Stimulated activated memory B cell treated with anti-CD40 and anti-IgM and Interleukin-4, amounts not matched to agents 10 μg/mL and 1 μg/mL and 100 μg/mL, for 72 hours (primary cell): ENCODE measurements at regions not wholly inside any gene's neighbourhood (a gene's known extent, or its start where the extent isn't known, plus 50 kb on each side); places are given as distances from the start of the nearest gene placed in this dataset.
"Not testable (repeated sequence)": the region's sequence is repeated elsewhere in the genome, so short reads cannot be mapped to it uniquely, and the experiment has no call there.

Experiments used
- ATAC-seq: fragments of 150-1000 bp; cut with Tn5 transposase; 2 replicates; pipeline ENCODE4 v1.10.0; 2021
- H3K27ac Mint-ChIP-seq: one replicate; pipeline ENCODE4 v1.8.0; 2022; ENCODE audit warnings: mild to moderate bottlenecking, mixed read lengths
- H3K27me3 Mint-ChIP-seq: one replicate; pipeline ENCODE4 v1.8.0; 2022; ENCODE audit warnings: mixed read lengths
- H3K36me3 Mint-ChIP-seq: one replicate; pipeline ENCODE4 v1.8.0; 2022; ENCODE audit warnings: mixed read lengths
- H3K4me1 Mint-ChIP-seq: one replicate; pipeline ENCODE4 v1.8.0; 2022; ENCODE audit warnings: mixed read lengths
- H3K4me3 Mint-ChIP-seq: one replicate; pipeline ENCODE4 v1.8.0; 2022; ENCODE audit warnings: mild to moderate bottlenecking, moderate library complexity, mixed read lengths
- H3K9me3 Mint-ChIP-seq: one replicate; pipeline ENCODE4 v1.8.0; 2022; ENCODE audit warnings: mixed read lengths

DNA sequence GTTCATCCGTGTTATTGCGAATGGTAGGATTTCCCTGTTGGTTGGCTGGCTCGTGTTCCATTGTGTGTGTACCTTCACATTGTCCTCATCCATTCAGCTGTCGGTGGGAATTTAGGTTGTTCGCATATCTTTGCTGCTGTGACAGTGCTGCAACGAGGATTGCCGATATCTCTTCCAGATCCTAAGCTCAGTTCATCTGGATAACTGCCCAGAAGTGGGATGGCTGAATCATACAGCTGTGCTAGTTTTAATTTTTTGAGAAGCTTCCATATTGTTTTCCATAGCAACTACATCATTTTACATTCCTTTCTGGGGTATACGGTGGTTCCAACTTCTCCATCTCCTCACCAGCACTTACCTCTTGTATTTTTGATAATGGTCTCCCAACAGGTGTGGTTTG is 292.8 kb upstream of the SFSWAP start:
- Mint-ChIP-seq H3K4me3 (no peak overlapping the region), H3K9me3 (peaks cover 7% of the 10 kb centered on the region), H3K27me3 (peaks cover 30% of the 10 kb centered on the region), H3K4me1 (no peaks in the 10 kb centered on the region), H3K36me3 (no peaks in the 10 kb centered on the region), H3K27ac (no peak overlapping the region)
- no peak for ATAC-seq

DNA sequence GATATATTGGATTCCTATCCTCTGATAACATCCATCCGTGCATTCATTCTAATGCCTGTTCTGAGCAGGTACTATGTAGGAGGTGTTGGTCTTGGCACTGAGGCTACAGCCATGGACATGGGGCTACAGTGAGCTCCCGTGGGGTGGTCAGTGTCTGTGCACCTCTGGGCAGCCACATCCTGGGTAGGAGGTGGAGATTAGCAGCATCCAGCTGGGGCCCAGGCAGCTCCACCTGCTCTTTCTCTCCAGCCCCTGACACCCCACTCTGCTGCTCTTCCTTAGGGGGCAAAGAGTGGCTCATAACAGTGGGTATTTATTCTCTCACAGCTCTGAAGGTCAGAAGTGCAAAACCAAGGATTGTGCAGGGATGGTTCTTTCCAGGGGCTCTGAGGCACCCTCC is 292.0 kb upstream of the SFSWAP start:
- H3K36me3 Mint-ChIP-seq = no peaks in the 10 kb centered on the region
- ATAC-seq = no peak
- H3K27ac Mint-ChIP-seq = no peak overlapping the region
- peaks cover 30% of the 10 kb centered on the region for H3K27me3 Mint-ChIP-seq
- H3K4me3 Mint-ChIP-seq = no peak overlapping the region
- H3K9me3 Mint-ChIP-seq = peaks cover 10% of the 10 kb centered on the region
- H3K4me1 Mint-ChIP-seq = no peaks in the 10 kb centered on the region

DNA sequence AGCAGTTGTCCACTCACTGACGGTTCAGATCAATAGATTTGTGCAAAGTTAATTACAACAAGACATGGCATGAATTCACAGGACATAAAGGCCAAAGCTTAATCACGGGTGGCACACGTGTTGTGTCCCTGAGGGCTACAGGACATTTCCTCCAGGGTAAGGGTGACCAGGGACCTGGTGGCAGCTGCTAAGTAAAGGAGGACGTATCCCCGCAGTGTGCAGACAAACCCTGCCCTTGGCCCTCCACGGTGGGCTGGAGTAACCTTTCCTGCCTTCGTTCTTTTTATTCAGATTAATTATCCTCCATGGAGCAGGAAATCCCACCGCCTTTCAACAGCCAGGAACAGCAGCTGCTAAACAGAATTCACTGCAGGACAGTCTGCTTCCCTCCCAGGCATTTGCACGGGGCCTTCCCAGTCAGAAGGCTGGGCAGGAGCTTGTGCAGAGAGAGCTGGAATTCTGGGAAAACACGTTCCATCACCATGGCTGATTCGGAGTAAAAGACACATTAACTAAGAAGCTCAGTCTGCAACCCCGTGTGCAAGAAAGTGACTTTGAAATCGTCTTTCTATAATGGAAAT is 289.9 kb upstream of the SFSWAP start:
- Mint-ChIP-seq H3K36me3 (no peaks in the 10 kb centered on the region), H3K27me3 (peaks cover 30% of the 10 kb centered on the region), H3K27ac (no peak overlapping the region), H3K4me1 (no peaks in the 10 kb centered on the region), H3K4me3 (no peak overlapping the region), H3K9me3 (peaks cover 25% of the 10 kb centered on the region)
- no peak for ATAC-seq

DNA sequence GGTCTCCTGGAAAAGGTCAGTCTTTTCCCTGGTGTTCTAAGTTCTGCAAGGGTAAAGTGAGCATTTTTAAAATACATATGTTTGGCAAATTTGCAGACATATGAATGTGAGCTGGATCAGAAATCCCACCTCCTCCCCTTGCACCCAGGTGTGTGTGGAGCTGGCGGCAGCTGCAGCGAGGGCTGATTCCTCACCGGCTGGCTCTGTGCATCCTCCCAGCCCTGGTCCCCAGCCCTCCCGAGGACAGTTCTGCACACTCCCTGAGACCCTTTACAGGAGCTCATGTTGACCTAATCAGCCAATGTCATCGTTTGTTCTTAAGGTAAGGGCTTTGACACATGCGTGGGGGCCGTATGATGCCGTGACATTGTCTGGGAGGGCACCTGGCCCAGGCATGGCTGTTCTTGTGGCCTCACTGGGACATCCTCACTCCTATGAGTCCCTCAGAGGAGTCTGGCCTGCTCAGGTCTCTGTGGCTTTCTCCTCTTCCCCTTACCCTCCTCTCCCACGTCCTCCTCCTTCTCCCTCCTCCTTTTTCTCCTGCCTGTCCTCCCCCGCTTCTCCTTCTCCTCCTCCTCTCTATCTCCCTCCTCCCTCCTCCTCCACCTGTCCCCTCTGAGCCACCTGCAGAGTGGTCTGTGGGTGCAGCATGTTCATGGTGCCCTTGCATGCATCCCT is 289.2 kb upstream of the SFSWAP start:
- H3K9me3 Mint-ChIP-seq = peaks cover 25% of the 10 kb centered on the region
- ATAC-seq = no peak
- H3K27me3 Mint-ChIP-seq = peaks cover 30% of the 10 kb centered on the region
- H3K4me3 Mint-ChIP-seq = no peak overlapping the region
- H3K36me3 Mint-ChIP-seq = no peaks in the 10 kb centered on the region
- no peaks in the 10 kb centered on the region for H3K4me1 Mint-ChIP-seq
- H3K27ac Mint-ChIP-seq = no peak overlapping the region

DNA sequence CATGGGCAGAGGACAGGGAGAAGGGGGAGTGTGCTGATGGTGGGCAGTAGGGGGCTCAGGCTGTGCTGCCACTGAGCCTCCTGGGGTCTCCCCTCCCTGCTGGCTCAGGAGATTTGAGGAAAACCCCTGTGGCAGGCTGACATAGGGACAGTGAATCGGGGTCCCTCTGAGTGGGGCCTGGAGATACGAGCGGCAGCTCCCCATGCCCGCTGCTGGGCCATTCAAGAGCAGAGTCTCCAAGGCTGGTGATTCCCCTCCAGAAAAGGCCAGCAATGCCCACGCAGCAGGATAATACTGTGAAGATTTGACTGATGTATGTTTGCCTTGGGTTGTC is 288.7 kb upstream of the SFSWAP start:
- Mint-ChIP-seq H3K27ac (no peak overlapping the region), H3K27me3 (peaks cover 30% of the 10 kb centered on the region), H3K9me3 (peaks cover 21% of the 10 kb centered on the region), H3K4me1 (no peaks in the 10 kb centered on the region), H3K4me3 (no peak overlapping the region), H3K36me3 (no peaks in the 10 kb centered on the region)
- ATAC-seq = no peak

DNA sequence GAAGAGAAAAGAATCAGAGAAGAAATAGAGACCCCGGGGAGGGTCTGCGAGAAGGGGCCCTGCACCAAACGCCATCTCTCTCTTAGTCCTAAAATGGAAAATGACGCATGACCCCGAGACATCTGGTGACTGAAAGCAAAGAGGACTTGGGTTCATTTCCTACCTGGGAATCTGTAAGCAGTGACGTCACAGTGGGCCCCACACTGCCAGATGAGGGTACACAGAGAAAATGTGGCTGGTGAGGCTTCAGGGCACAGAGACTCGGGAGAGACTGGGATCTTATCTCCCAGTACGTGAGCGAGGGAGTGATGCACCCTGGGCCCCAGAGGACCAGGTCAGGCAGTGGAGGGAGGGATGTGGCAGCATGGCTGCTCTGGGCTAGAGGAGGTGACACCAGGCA is 288.1 kb upstream of the SFSWAP start:
- no peak for ATAC-seq
- Mint-ChIP-seq H3K4me1 (no peaks in the 10 kb centered on the region), H3K4me3 (no peak overlapping the region), H3K36me3 (no peaks in the 10 kb centered on the region), H3K27ac (no peak overlapping the region), H3K27me3 (peaks cover 31% of the 10 kb centered on the region), H3K9me3 (peaks cover 21% of the 10 kb centered on the region)

DNA sequence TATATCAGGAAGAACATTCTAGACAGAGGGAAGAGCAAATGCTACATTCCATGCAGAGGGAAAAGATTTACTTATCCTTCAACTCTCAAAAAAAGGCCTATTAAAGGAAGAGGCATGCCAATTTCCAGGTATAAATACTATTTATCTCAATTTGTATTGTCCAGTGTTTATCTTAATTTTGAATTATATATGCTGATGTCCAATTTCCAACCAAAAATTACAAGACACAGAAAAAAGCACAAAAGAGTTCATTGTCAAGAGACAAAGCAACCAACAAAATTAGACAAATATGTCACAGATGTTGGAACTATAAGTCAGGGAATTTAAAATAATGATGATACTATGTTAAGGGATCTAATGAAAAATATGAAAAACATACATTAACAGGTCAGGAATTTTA is 286.6 kb upstream of the SFSWAP start:
- no peak overlapping the region for H3K27ac Mint-ChIP-seq
- peaks cover 39% of the 10 kb centered on the region for H3K27me3 Mint-ChIP-seq
- no peaks in the 10 kb centered on the region for H3K36me3 Mint-ChIP-seq
- no peak for ATAC-seq
- H3K9me3 Mint-ChIP-seq = peaks cover 21% of the 10 kb centered on the region
- H3K4me1 Mint-ChIP-seq = no peaks in the 10 kb centered on the region
- no peak overlapping the region for H3K4me3 Mint-ChIP-seq

DNA sequence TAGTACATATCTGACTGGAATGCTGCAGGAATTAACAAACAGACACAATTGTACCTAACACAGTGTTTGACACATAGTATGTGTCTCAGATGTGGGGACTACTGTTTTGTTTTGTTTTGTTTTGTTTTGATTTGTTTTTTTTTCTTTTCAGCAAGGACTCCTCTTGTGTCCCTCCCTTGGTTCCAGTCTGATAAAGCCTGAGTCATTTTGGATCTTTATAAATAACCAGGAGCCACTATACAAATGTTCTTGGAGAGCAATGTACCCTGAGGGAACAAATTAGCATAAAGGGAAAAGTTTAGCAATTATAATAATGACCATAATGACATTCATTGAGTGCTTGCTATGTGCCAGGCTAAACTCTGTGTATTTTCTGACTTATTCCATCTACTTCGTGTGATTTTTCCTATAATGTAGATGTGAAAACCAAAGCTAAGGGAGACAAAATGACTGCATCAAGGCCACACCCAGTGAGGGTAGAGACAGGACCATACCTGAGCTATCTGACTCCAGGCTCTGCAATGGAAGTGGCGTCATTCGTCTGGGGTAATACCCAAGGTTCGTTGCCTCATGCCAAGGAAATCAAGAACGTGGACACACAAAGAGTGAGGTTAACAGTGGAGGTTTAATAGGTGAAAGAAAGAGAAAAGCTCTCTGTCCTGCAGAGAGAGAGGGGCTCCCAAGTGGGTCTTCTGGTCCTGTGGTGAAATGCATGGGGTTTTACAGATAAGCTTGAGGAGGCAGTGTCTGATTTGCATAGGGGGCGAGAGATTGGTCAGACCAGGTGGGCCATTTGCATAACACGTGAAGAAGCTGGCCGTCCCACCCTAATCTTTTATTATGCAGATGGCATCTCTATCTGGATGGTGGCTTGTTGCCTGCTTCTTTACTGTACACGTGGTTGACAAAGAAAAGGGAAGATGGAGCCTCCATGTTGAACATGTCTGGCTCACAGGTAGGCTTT is 285.5 kb upstream of the SFSWAP start:
- no peaks in the 10 kb centered on the region for H3K36me3 Mint-ChIP-seq
- H3K27me3 Mint-ChIP-seq = peaks cover 36% of the 10 kb centered on the region
- no peak overlapping the region for H3K4me3 Mint-ChIP-seq
- H3K9me3 Mint-ChIP-seq = peaks cover 21% of the 10 kb centered on the region
- H3K4me1 Mint-ChIP-seq = no peaks in the 10 kb centered on the region
- ATAC-seq = no peak
- H3K27ac Mint-ChIP-seq = no peak overlapping the region

DNA sequence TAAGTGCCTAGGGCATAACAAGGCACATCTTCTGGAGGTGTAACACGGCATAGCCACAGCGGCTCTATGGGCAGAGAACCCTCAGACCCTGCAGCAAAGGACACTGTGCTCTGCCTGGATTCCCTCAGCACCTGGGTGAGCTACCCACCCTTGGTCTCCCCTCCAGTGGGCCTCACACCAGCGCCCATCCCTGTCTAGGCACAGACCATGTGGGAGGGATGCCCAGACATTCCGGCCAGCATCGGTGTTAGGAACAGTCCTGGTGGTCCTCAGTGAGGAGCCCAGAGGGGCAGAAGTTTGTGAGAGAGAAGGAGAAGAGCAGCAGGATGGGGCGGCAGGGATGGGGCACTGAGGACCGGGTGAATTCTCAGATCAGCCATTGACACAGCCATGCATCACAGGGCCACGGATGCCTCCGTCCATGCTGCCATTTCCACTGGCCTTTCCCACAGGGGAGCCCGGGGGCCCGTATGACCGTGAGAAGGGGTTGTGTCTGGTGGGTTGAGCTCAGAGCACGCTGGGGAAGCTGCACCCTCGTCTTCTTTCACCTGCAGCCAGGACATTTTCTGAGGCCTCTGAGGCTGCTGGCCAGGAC is 282.7 kb upstream of the SFSWAP start:
- Mint-ChIP-seq H3K9me3 (peaks cover 21% of the 10 kb centered on the region), H3K36me3 (no peaks in the 10 kb centered on the region), H3K4me3 (no peak overlapping the region), H3K27me3 (peaks cover 21% of the 10 kb centered on the region), H3K4me1 (peaks cover 11% of the 10 kb centered on the region), H3K27ac (no peak overlapping the region)
- no peak for ATAC-seq

DNA sequence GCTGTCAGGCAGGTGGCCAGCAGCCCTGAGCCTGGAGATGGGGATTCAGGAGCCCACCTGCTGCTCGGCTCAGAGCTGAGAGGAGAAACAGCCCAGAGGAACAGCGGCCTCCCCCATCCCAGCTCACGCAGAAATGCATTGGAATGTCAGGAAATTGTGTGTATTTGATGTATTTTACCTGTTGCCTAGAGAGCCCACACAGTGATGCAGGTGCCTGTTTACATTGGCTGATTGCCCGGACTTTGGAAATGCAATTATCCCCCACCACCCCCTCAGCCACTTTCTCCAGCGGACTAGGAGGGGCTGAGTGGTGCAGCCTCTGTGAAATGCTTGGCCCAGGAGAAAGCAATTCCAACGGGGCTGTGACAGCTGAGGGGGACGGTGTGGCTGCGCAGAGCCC is 281.7 kb upstream of the SFSWAP start:
- Mint-ChIP-seq H3K27me3 (peaks cover 25% of the 10 kb centered on the region), H3K4me1 (peaks cover 11% of the 10 kb centered on the region), H3K9me3 (peaks cover 16% of the 10 kb centered on the region)
- ATAC-seq, H3K27ac Mint-ChIP-seq, H3K36me3 Mint-ChIP-seq, H3K4me3 Mint-ChIP-seq: not testable (repeated sequence)

DNA sequence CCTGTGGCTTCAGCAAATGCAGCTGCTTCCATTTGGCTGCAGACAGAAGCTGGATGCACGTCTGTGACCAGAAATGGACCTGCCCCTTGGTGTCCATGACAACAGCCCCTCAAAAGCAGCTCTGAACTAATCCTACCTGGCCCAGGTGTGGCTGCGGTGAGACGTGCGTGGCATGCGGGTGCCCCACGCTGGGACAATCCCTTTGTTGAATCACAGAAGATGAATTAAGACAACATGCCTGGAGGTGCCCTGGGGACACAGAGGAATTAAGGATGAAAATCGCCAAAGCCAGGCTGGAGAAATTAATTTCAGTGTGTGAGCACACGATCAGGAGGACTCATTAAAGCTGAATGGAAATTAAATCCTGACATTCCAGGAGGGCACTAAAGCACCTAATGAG is 281.2 kb upstream of the SFSWAP start:
- Mint-ChIP-seq H3K9me3 (peaks cover 13% of the 10 kb centered on the region), H3K4me1 (peaks cover 11% of the 10 kb centered on the region), H3K27me3 (peaks cover 30% of the 10 kb centered on the region)
- H3K27ac Mint-ChIP-seq, H3K4me3 Mint-ChIP-seq, ATAC-seq, H3K36me3 Mint-ChIP-seq: not testable (repeated sequence)

DNA sequence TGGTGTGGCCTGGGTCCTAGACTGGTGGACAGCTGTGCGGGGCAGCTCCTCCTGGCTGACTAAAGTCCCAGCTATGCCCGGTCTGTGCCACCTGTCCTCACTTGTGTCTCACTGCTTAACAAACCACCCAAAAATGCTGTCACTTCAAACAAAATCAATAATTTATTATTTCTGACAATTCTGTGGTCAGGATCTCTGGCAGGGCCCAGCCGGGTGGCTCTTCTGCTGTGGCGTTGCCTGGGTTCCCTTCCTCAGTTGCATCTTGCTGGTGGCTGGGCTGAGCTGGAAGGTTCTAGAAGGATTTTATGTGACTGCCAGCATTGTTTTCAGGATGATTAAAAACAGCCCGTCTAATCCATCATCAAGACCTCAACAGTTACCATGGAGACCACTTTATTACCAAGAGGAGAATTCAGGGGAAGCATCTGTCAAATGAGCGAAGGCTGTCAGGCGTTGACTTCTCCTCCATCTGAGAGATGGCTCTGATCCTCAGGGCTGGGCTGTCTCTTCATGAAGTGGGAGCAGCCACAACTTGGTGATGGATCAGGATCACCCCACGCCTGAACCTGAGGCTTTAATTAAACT is 280.6 kb upstream of the SFSWAP start:
- H3K4me1 Mint-ChIP-seq = peaks cover 11% of the 10 kb centered on the region
- no peak overlapping the region for H3K27ac Mint-ChIP-seq
- H3K4me3 Mint-ChIP-seq = no peak overlapping the region
- no peak for ATAC-seq
- H3K27me3 Mint-ChIP-seq = peaks cover 36% of the 10 kb centered on the region
- no peaks in the 10 kb centered on the region for H3K36me3 Mint-ChIP-seq
- H3K9me3 Mint-ChIP-seq = peaks cover 9% of the 10 kb centered on the region

DNA sequence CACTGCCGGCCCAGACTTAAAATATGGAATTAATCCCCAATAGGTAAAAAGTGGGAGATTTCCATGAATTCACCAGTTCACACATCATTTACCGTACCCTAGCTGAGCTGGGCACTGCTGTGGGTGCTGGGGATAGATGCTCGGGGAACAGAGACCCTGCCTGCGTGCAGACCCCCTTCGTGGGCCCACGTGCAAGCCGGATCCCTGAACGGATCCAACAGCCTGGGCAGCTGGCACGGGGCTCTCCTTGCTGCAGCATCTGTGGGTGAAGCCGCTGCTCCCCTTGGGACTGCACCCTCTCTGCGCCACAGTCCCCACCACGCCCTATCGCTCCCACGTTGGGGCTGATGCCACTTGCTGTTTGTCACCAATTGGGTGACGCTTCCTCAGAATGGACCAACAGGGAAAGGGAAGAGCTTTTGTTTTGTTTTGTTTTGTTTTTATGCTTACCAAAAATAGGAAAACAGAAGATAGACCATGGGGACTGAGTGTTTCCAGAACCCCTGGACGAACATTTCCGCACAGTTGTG is 279.7 kb upstream of the SFSWAP start:
- Mint-ChIP-seq H3K4me1 (peaks cover 11% of the 10 kb centered on the region), H3K27me3 (peaks cover 45% of the 10 kb centered on the region)
- H3K4me3 Mint-ChIP-seq, ATAC-seq, H3K36me3 Mint-ChIP-seq, H3K27ac Mint-ChIP-seq, H3K9me3 Mint-ChIP-seq: not testable (repeated sequence)

DNA sequence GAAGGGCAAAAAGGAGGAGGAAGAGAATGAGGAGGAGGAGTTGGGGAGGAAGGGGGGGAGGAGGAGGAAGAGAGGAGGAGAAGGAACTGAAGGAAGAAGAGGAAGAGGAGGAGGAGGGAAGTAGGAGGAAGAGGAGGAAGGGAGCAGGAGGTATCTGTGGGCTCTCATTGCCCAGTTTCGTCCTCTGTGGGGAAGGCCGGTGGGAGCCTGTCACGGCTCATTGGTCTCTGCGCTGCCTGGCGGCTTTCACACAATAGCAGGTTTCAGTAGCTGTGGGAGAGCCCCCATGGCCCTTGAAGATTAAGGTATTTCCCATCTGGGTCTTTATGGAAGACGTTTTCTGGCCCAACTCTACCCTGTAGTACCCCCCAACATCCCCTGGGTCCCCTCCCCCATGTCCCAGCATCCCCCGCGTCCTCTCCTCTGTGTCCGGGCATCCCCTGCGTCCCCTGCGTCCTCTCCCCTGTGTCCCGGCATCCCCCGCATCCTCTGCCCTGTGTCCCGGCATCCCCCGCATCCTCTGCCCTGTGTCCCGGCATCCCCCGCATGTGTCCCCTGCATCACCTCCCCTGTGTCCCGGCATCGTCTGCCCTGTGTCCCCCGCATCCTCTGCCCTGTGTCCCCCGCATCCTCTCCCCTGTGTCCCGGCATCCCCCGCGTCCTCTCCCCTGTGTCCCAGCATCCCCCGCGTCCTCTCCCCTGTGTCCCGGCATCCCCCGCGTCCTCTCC is 278.2 kb upstream of the SFSWAP start:
- H3K9me3 Mint-ChIP-seq = peaks cover 6% of the 10 kb centered on the region
- H3K27me3 Mint-ChIP-seq = peaks cover 58% of the 10 kb centered on the region
- no peak overlapping the region for H3K4me3 Mint-ChIP-seq

More for the DNA sequence above, 278.2 kb upstream of the SFSWAP start:
- no peak overlapping the region for H3K27ac Mint-ChIP-seq
- no peaks in the 10 kb centered on the region for H3K36me3 Mint-ChIP-seq
- peaks cover 11% of the 10 kb centered on the region for H3K4me1 Mint-ChIP-seq
- ATAC-seq = no peak
